Endothelial cell of umbilical vein (primary cell): ENCODE measurements at regions not wholly inside any gene's neighbourhood (a gene's known extent, or its start where the extent isn't known, plus 50 kb on each side); places are given as distances from the start of the nearest gene placed in this dataset.

Experiments
- CTCF ChIP-seq, 2 donors: IDR thresholded peaks; 1 replicate in 1 of 2; 2 replicates in 1 of 2; pipeline ENCODE4 v1.5.1; 2011; ENCODE audit warnings: low read length in 2 of 2, mild to moderate bottlenecking in 2 of 2, moderate library complexity in 2 of 2, control low read depth in 1 of 2, inconsistent platforms in 1 of 2, low read depth in 1 of 2; ENCODE audit not compliant: insufficient read depth in 1 of 2; ENCODE audit errors: extremely low read depth in 1 of 2
- EZH2 ChIP-seq: IDR thresholded peaks from 2 replicates; pipeline ENCODE4 v1.6.1; 2012; ENCODE audit warnings: borderline replicate concordance, low read depth, mild to moderate bottlenecking, moderate library complexity, low read length, inconsistent platforms; ENCODE audit not compliant: severe bottlenecking
- MYC ChIP-seq: IDR thresholded peaks from one replicate; pipeline ENCODE4 v1.6.1; 2011; ENCODE audit warnings: mild to moderate bottlenecking, low read depth, low read length
- POLR2A ChIP-seq: IDR thresholded peaks from 2 replicates; pipeline ENCODE4 v1.6.1; 2012; ENCODE audit warnings: low read depth, mild to moderate bottlenecking, control low read depth, low read length

DNA sequence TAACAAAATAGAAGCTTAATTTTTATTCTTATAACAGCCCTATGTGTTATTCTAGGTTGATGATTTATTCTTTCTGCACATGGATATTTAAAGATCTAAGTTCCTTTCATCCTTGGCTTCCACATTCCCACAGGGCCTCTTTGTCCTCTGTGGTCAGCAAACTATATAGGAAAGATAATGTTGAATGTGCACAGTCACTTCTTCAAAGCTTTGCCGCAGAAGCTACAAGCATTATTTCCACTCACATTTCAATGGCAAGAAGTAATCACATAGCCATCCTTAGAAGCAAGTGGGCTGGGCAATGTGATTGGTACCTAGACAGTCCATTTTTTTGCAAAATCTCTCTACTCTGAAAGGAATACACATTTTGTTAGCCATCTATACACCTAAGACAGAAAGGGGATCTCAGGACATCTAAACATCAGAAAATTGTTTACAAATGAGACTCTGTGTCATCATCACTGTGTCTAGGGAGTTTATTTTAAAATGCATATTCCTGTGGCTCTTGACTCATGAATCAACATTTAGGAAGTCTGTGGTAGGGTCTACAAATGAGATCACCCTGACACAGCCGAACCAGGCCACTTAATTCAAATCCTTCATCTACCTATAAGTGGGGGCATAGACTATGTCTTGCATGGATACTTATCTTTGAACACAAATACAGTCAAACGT lies 1060.5 kb downstream of the XPNPEP1 start:
- TF ChIP-seq EZH2 (no peak), POLR2A (no peak), CTCF (IDR thresholded peaks at IDR 0.05; ENCODE audit: extremely low read depth in 1 of 2, insufficient read depth in 1 of 2, low read depth in 1 of 2, low read length in 2 of 2) (no peak), MYC (no peak)
